GM12878 (cell line): ENCODE measurements at regions not wholly inside any gene's neighbourhood (a gene's known extent, or its start where the extent isn't known, plus 50 kb on each side); places are given as distances from the start of the nearest gene placed in this dataset.

ENCODE experiments used
- ATAC-seq: fragments of 200-7000 bp; cut with Tn5 transposase; 3 replicates; pipeline ENCODE4 v1.9.1; 2020; ENCODE audit warnings: mild to moderate bottlenecking, moderate library complexity
- BruUV-seq: library from RNA; stranded (reverse); fragments of 400-500 nt; replicated peaks from 2 replicates; lab custom pipeline; 2021; lab: Mats Ljungman, UMichigan
- CTCF ChIA-PET: fragments of 300-600 bp; sonication (Branson Sonifier 250); formaldehyde crosslinking; extraction: SDS; loops from one replicate; lab custom pipeline; 2021; ENCODE audit warnings: inconsistent platforms; lab: Yijun Ruan, JAX
- POLR2A ChIA-PET: fragments of 350-600 bp; formaldehyde crosslinking; extraction: SDS; loops from one replicate; lab custom pipeline; 2021; ENCODE audit warnings: inconsistent platforms; lab: Charles Lee
- RAD21 ChIA-PET: fragments of 300-600 bp; sonication (Branson Sonifier 250); formaldehyde crosslinking; loops from one replicate; lab custom pipeline; 2023; ENCODE audit warnings: antibody characterized with exemption; ENCODE audit not compliant: unreplicated experiment; lab: Charles Lee
- SMC1A ChIA-PET: fragments of 300-600 bp; sonication (Branson Sonifier 250); formaldehyde crosslinking; loops from one replicate; lab custom pipeline; 2023; ENCODE audit not compliant: unreplicated experiment, uncharacterized antibody; lab: Charles Lee
- DNase-seq: peaks from one replicate; pipeline ENCODE4 v3.0.0-alpha.2; 2011; ENCODE audit warnings: low read depth, low spot score
- FAIRE-seq: peaks from 3 replicates; lab custom pipeline; 2011; peaks lifted over from hg19 to GRCh38; lab: Jason Lieb, UNC
- H2AFZ ChIP-seq: 2 replicates; pipeline ENCODE4 v1.6.0; 2011; ENCODE audit warnings: low read depth, low read length, control low read depth; ENCODE audit not compliant: control insufficient read depth
- H3K27ac ChIP-seq: 2 replicates; pipeline ENCODE4 v1.5.1; 2011; ENCODE audit warnings: control low read depth; ENCODE audit not compliant: control insufficient read depth, insufficient read depth
- H3K27me3 ChIP-seq, 2 experiments: replicated peaks in 1 of 2; 2 replicates each; pipeline versions ENCODE4 v1.6.0 to v1.6.1; 2011; ENCODE audit warnings: low read length in 1 of 2; ENCODE audit not compliant: control insufficient read depth in 2 of 2, insufficient read depth in 2 of 2
- H3K36me3 ChIP-seq, 2 experiments: 2 replicates each; pipeline ENCODE4 v1.5.1; 2011; ENCODE audit warnings: low read length in 1 of 2; ENCODE audit not compliant: control insufficient read depth in 2 of 2, insufficient read depth in 2 of 2
- H3K4me1 ChIP-seq: 2 replicates; pipeline ENCODE4 v1.6.1; 2011; ENCODE audit warnings: mild to moderate bottlenecking, low read length, moderate library complexity, mixed read lengths; ENCODE audit not compliant: control insufficient read depth, insufficient read depth
- H3K4me2 ChIP-seq: 2 replicates; pipeline ENCODE4 v1.6.0; 2011; ENCODE audit warnings: control low read depth; ENCODE audit not compliant: control insufficient read depth, insufficient read depth
- H3K4me3 ChIP-seq: fragments of 200-600 bp; sonication (generic); 2 replicates; pipeline ENCODE4 v1.5.1; 2016
- H3K79me2 ChIP-seq: 2 replicates; pipeline ENCODE4 v1.6.0; 2011; ENCODE audit warnings: low read length; ENCODE audit not compliant: control insufficient read depth, insufficient read depth
- H3K9ac ChIP-seq: 2 replicates; pipeline ENCODE4 v1.8.0; 2011; ENCODE audit warnings: low read length, control low read depth, mixed read lengths; ENCODE audit not compliant: control insufficient read depth, insufficient read depth
- H3K9me3 ChIP-seq: replicated peaks from 3 replicates; pipeline ENCODE4 v1.5.1; 2011; ENCODE audit warnings: mild to moderate bottlenecking, low read length; ENCODE audit not compliant: control insufficient read depth, insufficient read depth
- H4K20me1 ChIP-seq: 2 replicates; pipeline ENCODE4 v1.6.0; 2011; ENCODE audit not compliant: control insufficient read depth, insufficient read depth
- ASH2L ChIP-seq: fragments of 300-600, 200-600 bp; sonication (generic); IDR thresholded peaks from 2 replicates; pipeline ENCODE4 v1.6.1; 2017; ENCODE audit warnings: low read depth, mild to moderate bottlenecking, borderline replicate concordance
- BACH1 ChIP-seq: fragments of 450-650 bp; IDR thresholded peaks from 2 replicates; pipeline ENCODE4 v1.6.1; 2017; ENCODE audit warnings: mild to moderate bottlenecking, borderline replicate concordance
- CBFB ChIP-seq: IDR thresholded peaks from 2 replicates; pipeline ENCODE4 v1.6.1; 2016; ENCODE audit warnings: antibody characterized with exemption, low read depth
- CBX5 ChIP-seq: sonication (generic); IDR thresholded peaks from 2 replicates; pipeline ENCODE4 v1.6.1; 2016; ENCODE audit warnings: low read depth, moderate library complexity, mild to moderate bottlenecking, inconsistent platforms
- CREM ChIP-seq: IDR thresholded peaks from 2 replicates; pipeline ENCODE4 v1.6.1; 2014; ENCODE audit warnings: antibody characterized with exemption, low read depth
- EP300 ChIP-seq, 2 experiments: fragments of 150-350 bp in 1 of 2; IDR thresholded peaks; 2 replicates each; pipeline ENCODE4 v1.6.1; 2011 to 2012; ENCODE audit warnings: low read depth in 2 of 2, low read length in 2 of 2, borderline replicate concordance in 1 of 2, improper control_type of control experiment in 1 of 2, inconsistent platforms in 1 of 2; ENCODE audit not compliant: control insufficient read depth in 1 of 2
- MTA3 ChIP-seq: IDR thresholded peaks from 2 replicates; pipeline ENCODE4 v1.6.1; 2012; ENCODE audit warnings: low read length, inconsistent platforms, borderline replicate concordance
- NBN ChIP-seq: fragments of 450-650 bp; IDR thresholded peaks from 2 replicates; pipeline ENCODE4 v1.6.1; 2016
- NR2C2 ChIP-seq: IDR thresholded peaks from 2 replicates; pipeline ENCODE4 v1.6.1; 2011; ENCODE audit warnings: borderline replicate concordance, low read depth; ENCODE audit not compliant: control insufficient read depth, insufficient read length
- PAX8 ChIP-seq: fragments of 450-650 bp; IDR thresholded peaks from 2 replicates; pipeline ENCODE4 v1.6.1; 2017; ENCODE audit warnings: mild to moderate bottlenecking, moderate library complexity
- SIX5 ChIP-seq: IDR thresholded peaks from 2 replicates; pipeline ENCODE4 v1.6.1; 2011; ENCODE audit warnings: mild to moderate bottlenecking, low read depth, low read length, moderate library complexity; ENCODE audit not compliant: severe bottlenecking
- WGBS: methylation state at CpG from one replicate; pipeline ENCODE4 v1.1.6; 2016; ENCODE audit warnings: low lambda C conversion rate; ENCODE audit not compliant: insufficient replicate concordance, insufficient coverage; ENCODE audit errors: missing lambda C conversion rate; 5-methylcytosine and 5-hydroxymethylcytosine counted together
- in situ Hi-C: fragments of 300-500 bp; cut with MboI; formaldehyde crosslinking; loops from 9 replicates; pipeline ENCODE4 v1.14.3; 2018; ENCODE audit warnings: mixed read lengths
- intact Hi-C: fragments of 100-400 bp; cut with micrococcal nuclease; formaldehyde crosslinking; loops from one replicate; pipeline ENCODE4 v1.14.2; 2022; ENCODE audit not compliant: unreplicated experiment
- TF ChIP-seq, protein P1 (sequence below): fragments of 450-650 bp; IDR thresholded peaks from 2 replicates; pipeline ENCODE4 v1.6.1; 2017; ENCODE audit warnings: antibody characterized with exemption, mild to moderate bottlenecking, moderate library complexity
- TF ChIP-seq, protein P2 (sequence below): fragments of 450-650 bp; IDR thresholded peaks from 2 replicates; pipeline ENCODE4 v1.6.1; 2016; ENCODE audit warnings: mild to moderate bottlenecking
- TF ChIP-seq, protein P3 (sequence below): IDR thresholded peaks from 2 replicates; pipeline ENCODE4 v1.6.1; 2011; ENCODE audit warnings: borderline replicate concordance, low read depth, mild to moderate bottlenecking, moderate library complexity, mixed read lengths, low read length; ENCODE audit not compliant: insufficient read depth; ENCODE audit errors: extremely low read length
- TF ChIP-seq, protein P4 (sequence below): IDR thresholded peaks from 2 replicates; pipeline ENCODE4 v1.6.1; 2012; ENCODE audit warnings: low read length, inconsistent platforms

DNA sequence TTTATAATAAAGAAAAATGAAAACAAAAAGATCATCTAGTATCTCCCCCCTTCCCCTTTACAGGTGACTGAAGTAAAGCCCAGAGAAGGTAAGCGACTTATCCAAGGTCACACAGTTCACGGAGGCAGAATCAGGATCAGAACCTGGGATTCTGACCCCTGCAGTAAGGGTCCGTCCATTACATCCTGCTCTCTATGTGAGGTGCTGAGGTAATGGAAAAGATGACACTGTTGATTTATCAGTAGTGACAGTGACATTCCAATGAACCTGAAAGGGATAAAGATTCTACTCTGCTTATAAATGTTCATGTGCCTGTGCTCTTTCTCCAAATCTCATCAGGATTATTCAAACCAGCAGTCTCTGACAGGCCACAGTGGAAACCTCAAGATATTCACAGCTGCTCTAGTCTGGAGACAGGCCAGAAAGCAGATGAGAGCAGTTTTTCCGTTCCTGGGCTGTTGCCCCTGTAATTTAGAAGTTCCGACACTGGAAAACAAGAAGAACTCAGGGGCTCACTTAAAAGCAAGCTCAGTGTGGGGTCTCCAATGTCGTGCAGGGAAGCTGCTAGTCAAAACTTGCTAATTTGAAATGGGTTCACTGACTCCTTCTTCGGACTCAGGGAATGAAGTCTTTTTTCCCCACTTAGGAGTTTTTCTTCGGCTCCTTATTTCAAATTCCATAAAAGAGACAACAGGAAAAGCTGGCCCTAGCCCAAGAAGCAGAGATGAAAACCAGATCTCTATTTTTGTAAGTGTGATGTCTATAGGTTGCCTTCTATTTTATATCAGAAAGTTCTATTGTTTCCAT lies 131.8 kb upstream of the EEA1 start:
- Histone ChIP-seq H3K9me3 (no peaks in the 10 kb centered on the region), H3K27me3 (no peaks in the 10 kb centered on the region), H2AFZ (no peak overlapping the region; the same call in 1 of the 2 replicates), H3K9ac (peak overlapping the region; percentile 38), H3K36me3 (no peaks in the 10 kb centered on the region), H3K27ac (peak overlapping the region; percentile 61), H3K4me1 (peaks cover 26% of the 10 kb centered on the region), H3K4me2 (peak overlapping the region; percentile 87), H3K79me2 (no peaks in the 10 kb centered on the region), H3K4me3 (0 out of 2 replicates have a peak overlapping the region, but pooled peaks have one; percentile 2), H4K20me1 (no peaks in the 10 kb centered on the region)
- intact Hi-C loops: loop anchor here (2.0 kb wide), 2 partner anchors 34 to 72 kb away; no protein-coding TSS in a partner anchor
- ChIA-PET SMC1A (interaction anchor here (0.6 to 2.6 kb wide), 14 partner anchors 9 to 108 kb away, joined by 3 to 17 read pairs (median 4); no protein-coding TSS in a partner anchor), CTCF (interaction anchor here (0.8 to 1.3 kb wide), 6 partner anchors 24 to 320 kb away, joined by 3 to 5 read pairs (median 3); no protein-coding TSS in a partner anchor), RAD21 (interaction anchor here (0.5 to 3.3 kb wide), 11 partner anchors 10 to 321 kb away, joined by 3 to 14 read pairs (median 5); no protein-coding TSS in a partner anchor), POLR2A (interaction anchor here (0.5 to 1.6 kb wide), 6 partner anchors 27 to 295 kb away, joined by 3 to 8 read pairs (median 4); no protein-coding TSS in a partner anchor)
- WGBS: 72% methylated on average over 8 of the region's 8 CpGs
- ATAC-seq (peak; percentile 61), FAIRE-seq (peak; percentile 23), DNase-seq (peak; percentile 21)
- in situ Hi-C loops: no loop called here
- BruUV-seq: no TSS peak
- TF ChIP-seq SIX5 (no peak), NBN (no peak), CBFB (no peak), EP300 (IDR thresholded peaks at IDR 0.05; ENCODE audit: borderline replicate concordance in 1 of 2, control insufficient read depth in 1 of 2, low read depth in 2 of 2, low read length in 2 of 2) (peak in 1 of 2 experiments; percentile 29; a peak in 1 of 4 replicates), ASH2L (no peak), NR2C2 (no peak), BACH1 (peak; percentile 38; the same call in 1 of the 2 replicates), MTA3 (0 out of 2 replicates have a peak, but pooled peaks have one; percentile 37), CREM (peak; percentile 14; the same call in 1 of the 2 replicates), CBX5 (0 out of 2 replicates have a peak, but pooled peaks have one; percentile 10), PAX8 (0 out of 2 replicates have a peak, but pooled peaks have one; percentile 28)
- TF ChIP-seq, protein P1, sequence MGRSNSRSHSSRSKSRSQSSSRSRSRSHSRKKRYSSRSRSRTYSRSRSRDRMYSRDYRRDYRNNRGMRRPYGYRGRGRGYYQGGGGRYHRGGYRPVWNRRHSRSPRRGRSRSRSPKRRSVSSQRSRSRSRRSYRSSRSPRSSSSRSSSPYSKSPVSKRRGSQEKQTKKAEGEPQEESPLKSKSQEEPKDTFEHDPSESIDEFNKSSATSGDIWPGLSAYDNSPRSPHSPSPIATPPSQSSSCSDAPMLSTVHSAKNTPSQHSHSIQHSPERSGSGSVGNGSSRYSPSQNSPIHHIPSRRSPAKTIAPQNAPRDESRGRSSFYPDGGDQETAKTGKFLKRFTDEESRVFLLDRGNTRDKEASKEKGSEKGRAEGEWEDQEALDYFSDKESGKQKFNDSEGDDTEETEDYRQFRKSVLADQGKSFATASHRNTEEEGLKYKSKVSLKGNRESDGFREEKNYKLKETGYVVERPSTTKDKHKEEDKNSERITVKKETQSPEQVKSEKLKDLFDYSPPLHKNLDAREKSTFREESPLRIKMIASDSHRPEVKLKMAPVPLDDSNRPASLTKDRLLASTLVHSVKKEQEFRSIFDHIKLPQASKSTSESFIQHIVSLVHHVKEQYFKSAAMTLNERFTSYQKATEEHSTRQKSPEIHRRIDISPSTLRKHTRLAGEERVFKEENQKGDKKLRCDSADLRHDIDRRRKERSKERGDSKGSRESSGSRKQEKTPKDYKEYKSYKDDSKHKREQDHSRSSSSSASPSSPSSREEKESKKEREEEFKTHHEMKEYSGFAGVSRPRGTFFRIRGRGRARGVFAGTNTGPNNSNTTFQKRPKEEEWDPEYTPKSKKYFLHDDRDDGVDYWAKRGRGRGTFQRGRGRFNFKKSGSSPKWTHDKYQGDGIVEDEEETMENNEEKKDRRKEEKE: no peak
- TF ChIP-seq, protein P2, sequence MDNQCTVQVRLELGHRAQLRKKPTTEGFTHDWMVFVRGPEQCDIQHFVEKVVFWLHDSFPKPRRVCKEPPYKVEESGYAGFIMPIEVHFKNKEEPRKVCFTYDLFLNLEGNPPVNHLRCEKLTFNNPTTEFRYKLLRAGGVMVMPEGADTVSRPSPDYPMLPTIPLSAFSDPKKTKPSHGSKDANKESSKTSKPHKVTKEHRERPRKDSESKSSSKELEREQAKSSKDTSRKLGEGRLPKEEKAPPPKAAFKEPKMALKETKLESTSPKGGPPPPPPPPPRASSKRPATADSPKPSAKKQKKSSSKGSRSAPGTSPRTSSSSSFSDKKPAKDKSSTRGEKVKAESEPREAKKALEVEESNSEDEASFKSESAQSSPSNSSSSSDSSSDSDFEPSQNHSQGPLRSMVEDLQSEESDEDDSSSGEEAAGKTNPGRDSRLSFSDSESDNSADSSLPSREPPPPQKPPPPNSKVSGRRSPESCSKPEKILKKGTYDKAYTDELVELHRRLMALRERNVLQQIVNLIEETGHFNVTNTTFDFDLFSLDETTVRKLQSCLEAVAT: no peak
- TF ChIP-seq, protein P3, sequence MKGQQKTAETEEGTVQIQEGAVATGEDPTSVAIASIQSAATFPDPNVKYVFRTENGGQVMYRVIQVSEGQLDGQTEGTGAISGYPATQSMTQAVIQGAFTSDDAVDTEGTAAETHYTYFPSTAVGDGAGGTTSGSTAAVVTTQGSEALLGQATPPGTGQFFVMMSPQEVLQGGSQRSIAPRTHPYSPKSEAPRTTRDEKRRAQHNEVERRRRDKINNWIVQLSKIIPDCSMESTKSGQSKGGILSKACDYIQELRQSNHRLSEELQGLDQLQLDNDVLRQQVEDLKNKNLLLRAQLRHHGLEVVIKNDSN: no peak
- TF ChIP-seq, protein P4, sequence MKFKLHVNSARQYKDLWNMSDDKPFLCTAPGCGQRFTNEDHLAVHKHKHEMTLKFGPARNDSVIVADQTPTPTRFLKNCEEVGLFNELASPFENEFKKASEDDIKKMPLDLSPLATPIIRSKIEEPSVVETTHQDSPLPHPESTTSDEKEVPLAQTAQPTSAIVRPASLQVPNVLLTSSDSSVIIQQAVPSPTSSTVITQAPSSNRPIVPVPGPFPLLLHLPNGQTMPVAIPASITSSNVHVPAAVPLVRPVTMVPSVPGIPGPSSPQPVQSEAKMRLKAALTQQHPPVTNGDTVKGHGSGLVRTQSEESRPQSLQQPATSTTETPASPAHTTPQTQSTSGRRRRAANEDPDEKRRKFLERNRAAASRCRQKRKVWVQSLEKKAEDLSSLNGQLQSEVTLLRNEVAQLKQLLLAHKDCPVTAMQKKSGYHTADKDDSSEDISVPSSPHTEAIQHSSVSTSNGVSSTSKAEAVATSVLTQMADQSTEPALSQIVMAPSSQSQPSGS: peak; percentile 47
